Thyroid gland (tissue), 4 donors: ENCODE measurements at regions not wholly inside any gene's neighbourhood (a gene's known extent, or its start where the extent isn't known, plus 50 kb on each side); places are given as distances from the start of the nearest gene placed in this dataset.

Experiments
- CTCF ChIP-seq, 6 experiments: fragments of 200-600 bp in 3 of 6; fragments of 450-650 bp in 3 of 6; sonication (generic) in 3 of 6; IDR thresholded peaks; one replicate each; pipeline ENCODE4 v1.5.1; 2016 to 2019; ENCODE audit warnings: antibody characterized with exemption in 6 of 6, mild to moderate bottlenecking in 2 of 6, inconsistent platforms in 1 of 6, moderate library complexity in 1 of 6
- POLR2A ChIP-seq, 2 donors: fragments of 450-650 bp; IDR thresholded peaks; one replicate each; pipeline ENCODE4 v1.6.1; 2017; ENCODE audit warnings: antibody characterized with exemption in 2 of 2, mild to moderate bottlenecking in 2 of 2, moderate library complexity in 1 of 2

GRCh38 chr15:96106628-96107027 lies 223.9 kb upstream of the NR2F2 start:
- TF ChIP-seq CTCF (IDR thresholded peaks at IDR 0.05) (no peak), POLR2A (IDR thresholded peaks at IDR 0.05) (no peak)
